Upper lobe of right lung (tissue), 1 donor: ENCODE measurements at regions not wholly inside any gene's neighbourhood (a gene's known extent, or its start where the extent isn't known, plus 50 kb on each side); places are given as distances from the start of the nearest gene placed in this dataset.
"Not testable (repeated sequence)": the region's sequence is repeated elsewhere in the genome, so short reads cannot be mapped to it uniquely, and the experiment has no call there.

Experiments
- ATAC-seq: fragments of 200-7000 bp; cut with Tn5 transposase; one replicate; pipeline ENCODE4 v1.9.1; 2020; ENCODE audit warnings: mild to moderate bottlenecking, moderate library complexity
- DNase-seq: peaks from one replicate; pipeline ENCODE4 v3.0.0-alpha.2; 2020
- H3K27ac ChIP-seq: fragments of 200-600 bp; one replicate; pipeline ENCODE4 v1.8.0; 2022
- H3K27me3 ChIP-seq: fragments of 200-600 bp; one replicate; pipeline ENCODE4 v1.8.0; 2022; ENCODE audit warnings: mild to moderate bottlenecking
- H3K36me3 ChIP-seq: fragments of 200-600 bp; one replicate; pipeline ENCODE4 v1.8.0; 2022
- H3K4me1 ChIP-seq: fragments of 200-600 bp; one replicate; pipeline ENCODE4 v1.8.0; 2022
- H3K4me3 ChIP-seq: fragments of 200-600 bp; one replicate; pipeline ENCODE4 v1.8.0; 2022; ENCODE audit warnings: mild to moderate bottlenecking
- H3K9me3 ChIP-seq: fragments of 200-600 bp; one replicate; pipeline ENCODE4 v1.8.0; 2022
- intact Hi-C: fragments of 100-400 bp; cut with DNase I; formaldehyde crosslinking; loops from one replicate; pipeline ENCODE4 v1.11.0; 2022
- TF ChIP-seq, protein P1 (sequence below): fragments of 200-600 bp; IDR thresholded peaks from one replicate; pipeline ENCODE4 v1.8.0; 2022; ENCODE audit warnings: antibody characterized with exemption
- donor health status: DM: no; HTN: yes; CAD: no; lungs with severe emphysema.

DNA sequence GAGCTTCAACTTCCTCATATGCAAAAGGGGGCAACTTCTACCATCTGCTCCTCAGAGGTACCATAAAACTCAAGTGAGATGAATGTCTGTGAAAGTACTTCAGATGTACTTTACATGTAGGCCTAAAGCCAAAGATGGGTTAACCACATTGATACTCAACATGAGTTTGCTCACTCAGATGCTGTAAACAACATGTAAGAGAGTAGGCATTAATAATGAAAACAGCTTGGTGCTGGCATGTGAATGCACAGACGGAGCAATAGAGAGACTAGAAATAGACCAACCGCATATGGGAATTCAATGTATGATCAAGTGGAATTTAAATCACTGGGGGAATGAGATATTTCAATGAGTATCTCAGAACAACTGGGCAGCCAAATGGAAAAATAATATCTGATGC is 143.8 kb upstream of the CDYL start:
- intact Hi-C loops = no loop called here
- no peak for ATAC-seq

GRCh38 chr6:4629789-4630188 is 146.4 kb upstream of the CDYL start:
- ATAC-seq, H3K4me3 ChIP-seq, H3K36me3 ChIP-seq, DNase-seq, intact Hi-C loops, H3K27me3 ChIP-seq, H3K4me1 ChIP-seq, H3K27ac ChIP-seq: not testable (repeated sequence)
- peaks cover 16% of the 10 kb centered on the region for H3K9me3 ChIP-seq

More for the DNA sequence above, 143.8 kb upstream of the CDYL start:
- no peak for DNase-seq
- Histone ChIP-seq H3K4me1 (no peaks in the 10 kb centered on the region), H3K27me3 (no peaks in the 10 kb centered on the region), H3K9me3 (peaks cover 16% of the 10 kb centered on the region), H3K27ac (no peak overlapping the region), H3K4me3 (no peak overlapping the region), H3K36me3 (no peaks in the 10 kb centered on the region)
- TF ChIP-seq, protein P1, sequence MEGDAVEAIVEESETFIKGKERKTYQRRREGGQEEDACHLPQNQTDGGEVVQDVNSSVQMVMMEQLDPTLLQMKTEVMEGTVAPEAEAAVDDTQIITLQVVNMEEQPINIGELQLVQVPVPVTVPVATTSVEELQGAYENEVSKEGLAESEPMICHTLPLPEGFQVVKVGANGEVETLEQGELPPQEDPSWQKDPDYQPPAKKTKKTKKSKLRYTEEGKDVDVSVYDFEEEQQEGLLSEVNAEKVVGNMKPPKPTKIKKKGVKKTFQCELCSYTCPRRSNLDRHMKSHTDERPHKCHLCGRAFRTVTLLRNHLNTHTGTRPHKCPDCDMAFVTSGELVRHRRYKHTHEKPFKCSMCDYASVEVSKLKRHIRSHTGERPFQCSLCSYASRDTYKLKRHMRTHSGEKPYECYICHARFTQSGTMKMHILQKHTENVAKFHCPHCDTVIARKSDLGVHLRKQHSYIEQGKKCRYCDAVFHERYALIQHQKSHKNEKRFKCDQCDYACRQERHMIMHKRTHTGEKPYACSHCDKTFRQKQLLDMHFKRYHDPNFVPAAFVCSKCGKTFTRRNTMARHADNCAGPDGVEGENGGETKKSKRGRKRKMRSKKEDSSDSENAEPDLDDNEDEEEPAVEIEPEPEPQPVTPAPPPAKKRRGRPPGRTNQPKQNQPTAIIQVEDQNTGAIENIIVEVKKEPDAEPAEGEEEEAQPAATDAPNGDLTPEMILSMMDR = no peak

DNA sequence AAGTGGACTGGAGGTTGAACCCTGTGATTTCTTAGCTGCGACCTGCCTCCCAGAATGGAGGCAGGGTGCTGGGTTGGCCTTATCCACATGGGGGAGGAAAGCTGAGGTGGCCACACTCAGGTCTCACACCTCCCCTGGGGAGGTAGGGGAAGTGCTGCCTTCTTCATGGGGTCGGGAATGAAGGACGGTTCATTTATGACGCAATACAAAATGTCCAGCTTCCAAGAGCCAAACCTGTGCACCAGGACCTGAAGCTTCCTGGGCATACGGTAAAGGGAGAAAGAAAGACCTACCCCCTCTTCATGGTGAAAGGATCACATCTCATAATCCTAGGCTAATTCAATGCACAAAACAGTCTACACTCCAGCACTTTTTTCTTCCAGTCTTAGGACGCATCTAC is 150.6 kb upstream of the CDYL start:
- H3K4me3 ChIP-seq = no peak overlapping the region
- TF ChIP-seq, protein P1 = no peak
- DNase-seq (no peak), ATAC-seq (no peak)
- no peaks in the 10 kb centered on the region for H3K4me1 ChIP-seq
- no peaks in the 10 kb centered on the region for H3K27me3 ChIP-seq
- no peak overlapping the region for H3K27ac ChIP-seq
- intact Hi-C loops = no loop called here
- H3K36me3 ChIP-seq = no peaks in the 10 kb centered on the region
- H3K9me3 ChIP-seq = peaks cover 12% of the 10 kb centered on the region

GRCh38 chr6:4624726-4625125 is 151.5 kb upstream of the CDYL start:
- no peak overlapping the region for H3K27ac ChIP-seq
- no peaks in the 10 kb centered on the region for H3K4me1 ChIP-seq
- no peaks in the 10 kb centered on the region for H3K27me3 ChIP-seq
- peaks cover 5% of the 10 kb centered on the region for H3K9me3 ChIP-seq
- DNase-seq = no peak
- ATAC-seq = no peak
- intact Hi-C loops = no loop called here
- TF ChIP-seq, protein P1 = no peak
- H3K4me3 ChIP-seq = no peak overlapping the region
- H3K36me3 ChIP-seq = no peaks in the 10 kb centered on the region

DNA sequence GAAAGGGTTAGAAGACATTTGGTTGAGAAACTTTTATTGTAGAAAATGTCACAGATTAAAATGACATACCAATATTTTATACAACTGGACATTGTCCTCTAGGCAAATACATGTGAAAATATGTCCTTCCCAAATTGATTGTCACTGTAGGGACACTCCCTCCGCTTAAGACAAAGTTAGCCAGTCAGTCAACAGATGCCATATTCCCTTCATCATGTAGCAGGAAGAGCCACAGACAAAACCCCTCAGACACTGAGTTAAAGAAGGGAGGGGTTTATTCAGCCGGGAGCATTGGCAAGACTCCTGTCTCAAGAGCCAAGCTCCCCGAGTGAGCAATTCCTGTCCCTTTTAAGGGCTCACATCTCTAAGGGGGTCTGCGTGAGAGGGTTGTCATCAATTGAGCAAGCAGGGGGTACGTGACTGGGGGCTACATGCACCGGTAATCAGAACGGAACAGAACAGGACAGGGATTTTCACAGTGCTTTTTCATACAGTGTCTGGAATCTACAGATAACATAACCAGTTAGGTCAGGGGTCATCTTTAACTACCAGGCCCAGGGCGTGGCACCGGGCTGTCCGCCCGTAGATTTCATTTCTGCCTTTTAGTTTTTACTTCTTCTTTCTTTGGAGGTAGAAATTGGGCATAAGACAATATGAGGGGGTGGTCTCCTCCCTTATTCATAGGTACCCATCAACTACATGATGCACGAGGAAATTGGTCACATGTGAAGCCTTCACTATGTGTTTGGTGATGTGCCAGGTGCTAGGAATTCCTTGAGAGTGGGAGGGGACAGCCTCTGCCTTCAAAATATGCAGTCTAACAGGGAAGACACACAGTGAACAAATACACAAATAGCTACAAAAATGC is 155.7 kb upstream of the CDYL start:
- intact Hi-C loops = no loop called here

DNA sequence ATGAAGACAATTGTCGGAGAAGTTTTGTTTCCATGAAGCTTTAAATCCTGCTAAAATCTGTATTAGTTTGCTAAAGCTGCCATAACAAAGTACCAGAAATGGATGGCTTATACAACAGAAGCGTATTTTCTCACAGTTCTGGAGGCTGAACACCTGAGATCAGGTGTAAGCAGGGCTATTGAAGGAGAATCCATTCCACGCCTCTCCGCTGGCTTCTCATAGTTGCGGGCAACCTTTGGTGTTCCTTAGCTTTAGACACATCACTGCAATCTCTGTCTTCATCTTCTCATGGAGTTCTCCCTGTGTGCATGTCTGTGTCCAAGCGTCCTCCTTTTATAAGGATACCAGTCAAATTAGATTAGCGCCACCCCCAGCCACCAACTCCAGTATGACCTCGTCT is 159.9 kb upstream of the CDYL start:
- H3K27me3 ChIP-seq = no peaks in the 10 kb centered on the region
- H3K4me1 ChIP-seq = no peaks in the 10 kb centered on the region
- TF ChIP-seq, protein P1 = no peak
- H3K36me3 ChIP-seq = no peaks in the 10 kb centered on the region
- intact Hi-C loops = no loop called here
- no peak overlapping the region for H3K27ac ChIP-seq
- no peak for DNase-seq
- ATAC-seq = no peak
- H3K4me3 ChIP-seq = no peak overlapping the region
- H3K9me3 ChIP-seq = no peaks in the 10 kb centered on the region

More for the DNA sequence above, 155.7 kb upstream of the CDYL start:
- no peak overlapping the region for H3K4me3 ChIP-seq
- H3K27me3 ChIP-seq = no peaks in the 10 kb centered on the region
- TF ChIP-seq, protein P1 = no peak
- H3K27ac ChIP-seq = no peak overlapping the region
- ATAC-seq = peak; percentile 46
- DNase-seq = no peak
- no peaks in the 10 kb centered on the region for H3K36me3 ChIP-seq
- H3K9me3 ChIP-seq = no peaks in the 10 kb centered on the region
- H3K4me1 ChIP-seq = no peaks in the 10 kb centered on the region
